NB4 (cell line): ENCODE measurements at regions not wholly inside any gene's neighbourhood (a gene's known extent, or its start where the extent isn't known, plus 50 kb on each side); places are given as distances from the start of the nearest gene placed in this dataset.

Experiments
- DNase-seq: peaks from one replicate; pipeline ENCODE4 v3.0.0; 2010; ENCODE audit warnings: low read depth
- H3K4me3 ChIP-seq: one replicate; pipeline ENCODE4 v1.5.1; 2011; ENCODE audit warnings: mild to moderate bottlenecking, low read depth, low read length, moderate library complexity
- CTCF ChIP-seq: IDR thresholded peaks from one replicate; pipeline ENCODE4 v1.5.1; 2012; ENCODE audit warnings: low read depth, low read length
- MAX ChIP-seq: IDR thresholded peaks from 2 replicates; pipeline ENCODE4 v1.6.1; 2011; ENCODE audit warnings: low read depth, low read length
- MYC ChIP-seq: IDR thresholded peaks from 2 replicates; pipeline ENCODE4 v1.6.1; 2011; ENCODE audit warnings: low read depth, low read length
- POLR2A ChIP-seq: IDR thresholded peaks from 2 replicates; pipeline ENCODE4 v1.6.1; 2011; ENCODE audit warnings: mild to moderate bottlenecking; ENCODE audit not compliant: insufficient read length; ENCODE audit errors: extremely low read depth

GRCh38 chr7:153445641-153446040 is 606.6 kb upstream of the DPP6 start:
- no peak overlapping the region for H3K4me3 ChIP-seq
- DNase-seq: no peak
- TF ChIP-seq MYC (no peak), MAX (no peak), POLR2A (no peak), CTCF (no peak)

- TF ChIP-seq MAX: no peak
- DNase-seq: no peak
- no peak overlapping the region for H3K4me3 ChIP-seq
These were observed 605.7 kb upstream of the DPP6 start for GRCh38 chr7:153446490-153446889.

GRCh38 chr7:153447011-153447410 is 605.2 kb upstream of the DPP6 start:
- no peak overlapping the region for H3K4me3 ChIP-seq
- TF ChIP-seq MAX: no peak
- TF ChIP-seq CTCF: no peak
- TF ChIP-seq MYC: no peak
- TF ChIP-seq POLR2A: no peak
- no peak for DNase-seq

GRCh38 chr7:153452661-153453060 is 599.5 kb upstream of the DPP6 start:
- no peak for DNase-seq
- TF ChIP-seq MYC (no peak), MAX (no peak), CTCF (no peak), POLR2A (no peak)
- H3K4me3 ChIP-seq: no peak overlapping the region

- TF ChIP-seq POLR2A (no peak), MYC (no peak), MAX (no peak), CTCF (no peak)
- no peak for DNase-seq
- no peak overlapping the region for H3K4me3 ChIP-seq
These were observed 597.9 kb upstream of the DPP6 start for GRCh38 chr7:153454306-153454705.

- no peak for TF ChIP-seq CTCF
- no peak for TF ChIP-seq MYC
- TF ChIP-seq POLR2A: no peak
- no peak for TF ChIP-seq MAX
- H3K4me3 ChIP-seq: no peak overlapping the region
- DNase-seq: no peak
These were observed 594.5 kb upstream of the DPP6 start for GRCh38 chr7:153457746-153458145.
